ENCODE measurements at regions not wholly inside any gene's neighbourhood (a gene's known extent, or its start where the extent isn't known, plus 50 kb on each side); places are given as distances from the start of the nearest gene placed in this dataset.

DNA sequence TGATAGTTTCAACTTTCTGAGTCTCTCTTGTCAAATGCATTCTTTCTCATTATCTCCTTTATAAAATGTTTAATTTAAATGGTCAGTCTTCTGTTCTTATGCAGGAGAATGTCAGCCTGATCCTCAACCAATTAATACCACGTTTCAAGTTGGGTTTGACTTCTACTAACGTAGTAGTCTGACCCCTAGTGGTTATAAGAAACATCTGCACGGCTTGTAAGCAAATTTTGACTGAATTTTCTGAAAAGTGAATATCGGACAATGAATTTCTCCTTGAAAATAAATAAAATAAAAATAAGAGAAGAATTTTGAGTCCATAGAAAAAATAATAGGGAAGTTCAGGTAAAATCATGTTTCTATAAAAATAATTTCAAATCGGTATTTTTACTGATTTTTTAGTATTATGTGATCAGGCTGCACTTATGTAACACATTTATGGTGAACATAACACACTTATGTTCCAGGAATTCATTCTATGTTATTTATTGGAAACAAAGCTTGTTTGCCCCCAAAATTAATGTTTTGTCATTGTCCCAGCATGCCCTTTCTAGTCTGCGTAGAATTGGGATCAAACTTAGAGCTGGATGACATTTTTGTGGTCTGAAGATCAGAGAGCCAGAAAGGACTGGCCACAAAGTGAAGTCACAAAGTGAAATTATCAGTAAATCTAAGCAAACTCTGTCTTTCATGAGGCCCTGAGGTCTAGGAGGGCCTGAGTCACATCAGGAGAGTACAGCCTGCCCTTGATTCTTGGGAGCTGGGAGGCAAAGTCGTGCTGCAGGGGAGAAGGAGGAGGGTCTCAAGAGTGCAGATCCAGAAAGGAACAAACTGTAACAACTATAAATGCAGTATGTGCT, 101.2 kb upstream of the STXBP6 start:
- H3K27ac Mint-ChIP-seq (ENCODE audit: unreplicated experiment): peak overlapping the region; percentile 81
- no peak overlapping the region for H3K4me3 Mint-ChIP-seq (ENCODE audit: unreplicated experiment)
- H3K4me1 Mint-ChIP-seq (ENCODE audit: low read depth, unreplicated experiment): peaks cover 17% of the 10 kb centered on the region
- no peak overlapping the region for H3K4me3 ChIP-seq (ENCODE audit: insufficient read depth, low read depth, low read length)
- no peaks in the 10 kb centered on the region for H3K36me3 Mint-ChIP-seq (ENCODE audit: low read depth, unreplicated experiment)
- DNase-seq (ENCODE audit: low read depth) (peak; percentile 74), FAIRE-seq (no peak)
- H3K27ac ChIP-seq (ENCODE audit: low read depth, low read length): no peak overlapping the region
- no peaks in the 10 kb centered on the region for H3K79me2 ChIP-seq (ENCODE audit: insufficient read depth, low read length)
- TF ChIP-seq, protein P1, sequence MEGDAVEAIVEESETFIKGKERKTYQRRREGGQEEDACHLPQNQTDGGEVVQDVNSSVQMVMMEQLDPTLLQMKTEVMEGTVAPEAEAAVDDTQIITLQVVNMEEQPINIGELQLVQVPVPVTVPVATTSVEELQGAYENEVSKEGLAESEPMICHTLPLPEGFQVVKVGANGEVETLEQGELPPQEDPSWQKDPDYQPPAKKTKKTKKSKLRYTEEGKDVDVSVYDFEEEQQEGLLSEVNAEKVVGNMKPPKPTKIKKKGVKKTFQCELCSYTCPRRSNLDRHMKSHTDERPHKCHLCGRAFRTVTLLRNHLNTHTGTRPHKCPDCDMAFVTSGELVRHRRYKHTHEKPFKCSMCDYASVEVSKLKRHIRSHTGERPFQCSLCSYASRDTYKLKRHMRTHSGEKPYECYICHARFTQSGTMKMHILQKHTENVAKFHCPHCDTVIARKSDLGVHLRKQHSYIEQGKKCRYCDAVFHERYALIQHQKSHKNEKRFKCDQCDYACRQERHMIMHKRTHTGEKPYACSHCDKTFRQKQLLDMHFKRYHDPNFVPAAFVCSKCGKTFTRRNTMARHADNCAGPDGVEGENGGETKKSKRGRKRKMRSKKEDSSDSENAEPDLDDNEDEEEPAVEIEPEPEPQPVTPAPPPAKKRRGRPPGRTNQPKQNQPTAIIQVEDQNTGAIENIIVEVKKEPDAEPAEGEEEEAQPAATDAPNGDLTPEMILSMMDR (IDR thresholded peaks at IDR 0.05; ENCODE audit: insufficient read depth, low read depth, low read length): peak; percentile 79
- TF ChIP-seq EZH2 (IDR thresholded peaks at IDR 0.05; ENCODE audit: insufficient read depth, low read length): no peak
- peaks cover 11% of the 10 kb centered on the region for H3K4me1 ChIP-seq (ENCODE audit: insufficient read depth, low read length)
- no peak overlapping the region for H2AFZ ChIP-seq (ENCODE audit: low read depth, low read length)
- H3K9me3 Mint-ChIP-seq (ENCODE audit: unreplicated experiment): no peaks in the 10 kb centered on the region
- no peaks in the 10 kb centered on the region for H4K20me1 ChIP-seq (ENCODE audit: insufficient read depth, low read length)
- no peaks in the 10 kb centered on the region for H3K36me3 ChIP-seq (ENCODE audit: insufficient read depth, low read length)
- H3K27me3 ChIP-seq (ENCODE audit: insufficient read depth, low read length): no peaks in the 10 kb centered on the region
- H3K9me3 ChIP-seq (ENCODE audit: insufficient read depth, low read depth, low read length): no peaks in the 10 kb centered on the region
- no peak overlapping the region for H3K9ac ChIP-seq (ENCODE audit: low read length)
- peak overlapping the region; percentile 56 for H3K4me2 ChIP-seq (ENCODE audit: low read length)
- H3K27me3 Mint-ChIP-seq (ENCODE audit: low read depth, unreplicated experiment): peaks cover 3% of the 10 kb centered on the region

DNA sequence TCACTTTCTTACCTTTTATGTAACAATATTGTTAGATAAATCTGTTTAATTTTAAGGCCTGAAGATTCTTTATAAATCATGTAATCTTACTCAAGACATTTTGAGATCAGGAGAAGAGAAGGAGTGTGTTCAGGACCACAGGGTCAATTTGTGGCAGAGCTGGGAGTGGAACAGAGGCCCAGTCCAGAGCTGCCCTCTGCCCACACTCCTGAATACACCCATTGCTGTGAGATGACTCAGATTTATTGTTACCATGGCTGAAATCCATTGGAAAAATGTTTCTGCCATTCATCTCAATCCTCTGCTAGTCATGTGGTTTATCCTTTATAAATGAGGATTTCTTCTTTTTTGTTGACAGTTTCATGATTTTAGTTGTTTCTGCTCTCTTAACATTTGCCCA, 100.5 kb upstream of the STXBP6 start:
- H3K27ac Mint-ChIP-seq (ENCODE audit: unreplicated experiment): peak overlapping the region; percentile 93
- Histone ChIP-seq H3K4me1 (ENCODE audit: insufficient read depth, low read length) (peaks cover 11% of the 10 kb centered on the region), H2AFZ (ENCODE audit: low read depth, low read length) (no peak overlapping the region), H3K9ac (ENCODE audit: low read length) (no peak overlapping the region), H3K27ac (ENCODE audit: low read depth, low read length) (no peak overlapping the region), H3K36me3 (ENCODE audit: insufficient read depth, low read length) (no peaks in the 10 kb centered on the region), H3K27me3 (ENCODE audit: insufficient read depth, low read length) (no peaks in the 10 kb centered on the region), H4K20me1 (ENCODE audit: insufficient read depth, low read length) (no peaks in the 10 kb centered on the region), H3K9me3 (ENCODE audit: insufficient read depth, low read depth, low read length) (no peaks in the 10 kb centered on the region), H3K4me3 (ENCODE audit: insufficient read depth, low read depth, low read length) (no peak overlapping the region), H3K79me2 (ENCODE audit: insufficient read depth, low read length) (no peaks in the 10 kb centered on the region), H3K4me2 (ENCODE audit: low read length) (peak overlapping the region; percentile 31)
- peak; percentile 58 for DNase-seq (ENCODE audit: low read depth)
- H3K36me3 Mint-ChIP-seq (ENCODE audit: low read depth, unreplicated experiment): no peaks in the 10 kb centered on the region
- TF ChIP-seq EZH2 (IDR thresholded peaks at IDR 0.05; ENCODE audit: insufficient read depth, low read length): no peak
- TF ChIP-seq, protein P1 (IDR thresholded peaks at IDR 0.05; ENCODE audit: insufficient read depth, low read depth, low read length): no peak
- FAIRE-seq: no peak
- no peak overlapping the region for H3K4me3 Mint-ChIP-seq (ENCODE audit: unreplicated experiment)
- H3K9me3 Mint-ChIP-seq (ENCODE audit: unreplicated experiment): no peaks in the 10 kb centered on the region
- peaks cover 17% of the 10 kb centered on the region for H3K4me1 Mint-ChIP-seq (ENCODE audit: low read depth, unreplicated experiment)
- H3K27me3 Mint-ChIP-seq (ENCODE audit: low read depth, unreplicated experiment): peaks cover 3% of the 10 kb centered on the region

DNA sequence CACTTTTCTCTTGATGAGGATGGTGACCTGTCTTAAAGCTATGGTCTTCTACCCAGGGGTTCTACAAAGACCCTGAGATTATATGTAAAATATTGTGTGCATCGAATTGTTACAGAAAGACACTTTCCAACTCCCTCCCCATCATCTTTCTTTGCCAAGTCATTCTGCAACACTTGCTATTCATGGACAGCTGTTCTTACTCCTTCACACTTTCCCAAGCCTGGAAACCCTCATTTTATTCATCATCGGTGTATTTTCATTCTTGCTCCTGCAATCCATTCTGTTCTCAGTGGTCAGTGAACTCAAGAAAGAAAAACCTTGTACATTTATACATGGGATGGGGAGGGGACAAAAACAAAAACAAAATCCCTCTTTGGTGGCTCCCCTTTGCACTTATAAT, 90.5 kb upstream of the STXBP6 start:
- Histone ChIP-seq H3K36me3 (ENCODE audit: insufficient read depth, low read length) (no peaks in the 10 kb centered on the region), H3K4me3 (ENCODE audit: insufficient read depth, low read depth, low read length) (no peak overlapping the region), H3K9me3 (ENCODE audit: insufficient read depth, low read depth, low read length) (no peaks in the 10 kb centered on the region), H3K4me2 (ENCODE audit: low read length) (no peak overlapping the region), H3K4me1 (ENCODE audit: insufficient read depth, low read length) (no peaks in the 10 kb centered on the region), H2AFZ (ENCODE audit: low read depth, low read length) (no peak overlapping the region), H3K79me2 (ENCODE audit: insufficient read depth, low read length) (no peaks in the 10 kb centered on the region), H4K20me1 (ENCODE audit: insufficient read depth, low read length) (no peaks in the 10 kb centered on the region), H3K27me3 (ENCODE audit: insufficient read depth, low read length) (no peaks in the 10 kb centered on the region), H3K9ac (ENCODE audit: low read length) (no peak overlapping the region), H3K27ac (ENCODE audit: low read depth, low read length) (no peak overlapping the region)
- Mint-ChIP-seq H3K4me3 (ENCODE audit: unreplicated experiment) (no peak overlapping the region), H3K27ac (ENCODE audit: unreplicated experiment) (no peak overlapping the region), H3K36me3 (ENCODE audit: low read depth, unreplicated experiment) (no peaks in the 10 kb centered on the region), H3K27me3 (ENCODE audit: low read depth, unreplicated experiment) (peaks cover 1% of the 10 kb centered on the region), H3K9me3 (ENCODE audit: unreplicated experiment) (peaks cover 3% of the 10 kb centered on the region), H3K4me1 (ENCODE audit: low read depth, unreplicated experiment) (peaks cover 16% of the 10 kb centered on the region)
- DNase-seq (ENCODE audit: low read depth): no peak
- no peak for FAIRE-seq
- TF ChIP-seq, protein P1 (IDR thresholded peaks at IDR 0.05; ENCODE audit: insufficient read depth, low read depth, low read length): no peak
- TF ChIP-seq EZH2 (IDR thresholded peaks at IDR 0.05; ENCODE audit: insufficient read depth, low read length): no peak

Data from astrocyte (in vitro differentiated cells and primary cell).